Activated naive CD8-positive, alpha-beta T cell treated with anti-CD3 and anti-CD28 coated beads, Interleukin-2, amount 10 ng/mL, durations not matched to agents 7 days and 5 days (primary cell): ENCODE measurements at regions not wholly inside any gene's neighbourhood (a gene's known extent, or its start where the extent isn't known, plus 50 kb on each side); places are given as distances from the start of the nearest gene placed in this dataset.

ENCODE experiments used
- ATAC-seq: fragments of 150-1000 bp; cut with Tn5 transposase; one replicate; pipeline ENCODE4 v1.10.0; 2021; ENCODE audit warnings: low read depth, moderate library complexity
- POLR2A ChIA-PET: fragments of 350-600 bp; sonication (Branson Sonifier 250); formaldehyde crosslinking; loops from one replicate; lab custom pipeline; 2021; ENCODE audit warnings: antibody characterized with exemption; lab: Charles Lee
- DNase-seq: peaks from one replicate; pipeline ENCODE4 v3.0.0; 2021
- H3K27ac Mint-ChIP-seq: one replicate; pipeline ENCODE4 v1.8.0; 2022; ENCODE audit warnings: mild to moderate bottlenecking, mixed read lengths
- H3K27me3 Mint-ChIP-seq: one replicate; pipeline ENCODE4 v1.8.0; 2022; ENCODE audit warnings: mild to moderate bottlenecking, moderate library complexity, mixed read lengths
- H3K36me3 Mint-ChIP-seq: one replicate; pipeline ENCODE4 v1.8.0; 2021; ENCODE audit warnings: mild to moderate bottlenecking, mixed read lengths
- H3K4me1 Mint-ChIP-seq: one replicate; pipeline ENCODE4 v1.8.0; 2021; ENCODE audit warnings: mixed read lengths
- H3K4me3 Mint-ChIP-seq: one replicate; pipeline ENCODE4 v1.8.0; 2022; ENCODE audit warnings: mild to moderate bottlenecking, moderate library complexity, mixed read lengths
- H3K9me3 Mint-ChIP-seq: one replicate; pipeline ENCODE4 v1.8.0; 2021; ENCODE audit warnings: mixed read lengths

- ATAC-seq (no peak), DNase-seq (no peak)
- H3K36me3 Mint-ChIP-seq, result no peaks in the 10 kb centered on the region
- POLR2A ChIA-PET, result no interaction called here
- H3K4me1 Mint-ChIP-seq, result no peaks in the 10 kb centered on the region
- no peaks in the 10 kb centered on the region for H3K27me3 Mint-ChIP-seq
- no peak overlapping the region for H3K4me3 Mint-ChIP-seq
- H3K9me3 Mint-ChIP-seq, result peaks cover 1% of the 10 kb centered on the region
- no peak overlapping the region for H3K27ac Mint-ChIP-seq
Observed at GRCh38 chr4:126213996-126214395, 899.2 kb downstream of the FAT4 start.

- DNase-seq (no peak), ATAC-seq (no peak)
- no peaks in the 10 kb centered on the region for H3K36me3 Mint-ChIP-seq
- POLR2A ChIA-PET, result no interaction called here
- no peaks in the 10 kb centered on the region for H3K27me3 Mint-ChIP-seq
- H3K4me3 Mint-ChIP-seq, result no peak overlapping the region
- peaks cover 1% of the 10 kb centered on the region for H3K9me3 Mint-ChIP-seq
- no peak overlapping the region for H3K27ac Mint-ChIP-seq
- no peaks in the 10 kb centered on the region for H3K4me1 Mint-ChIP-seq
Observed at GRCh38 chr4:126215759-126216158, 901.0 kb downstream of the FAT4 start.

GRCh38 chr4:126216611-126217010 is 901.9 kb downstream of the FAT4 start:
- no peaks in the 10 kb centered on the region for H3K4me1 Mint-ChIP-seq
- H3K27ac Mint-ChIP-seq, result no peak overlapping the region
- H3K36me3 Mint-ChIP-seq, result no peaks in the 10 kb centered on the region
- POLR2A ChIA-PET, result no interaction called here
- H3K4me3 Mint-ChIP-seq, result no peak overlapping the region
- H3K27me3 Mint-ChIP-seq, result no peaks in the 10 kb centered on the region
- ATAC-seq (no peak), DNase-seq (no peak)
- H3K9me3 Mint-ChIP-seq, result peaks cover 1% of the 10 kb centered on the region

GRCh38 chr4:126221282-126221681 is 906.5 kb downstream of the FAT4 start:
- Mint-ChIP-seq H3K27me3 (no peaks in the 10 kb centered on the region), H3K36me3 (no peaks in the 10 kb centered on the region), H3K9me3 (peaks cover 1% of the 10 kb centered on the region), H3K4me1 (no peaks in the 10 kb centered on the region), H3K27ac (no peak overlapping the region), H3K4me3 (no peak overlapping the region)
- POLR2A ChIA-PET, result no interaction called here
- ATAC-seq (no peak), DNase-seq (no peak)

- no peaks in the 10 kb centered on the region for H3K27me3 Mint-ChIP-seq
- H3K4me3 Mint-ChIP-seq, result no peak overlapping the region
- no peak for ATAC-seq
- DNase-seq, result no peak
- H3K9me3 Mint-ChIP-seq, result peaks cover 1% of the 10 kb centered on the region
- no peaks in the 10 kb centered on the region for H3K4me1 Mint-ChIP-seq
- H3K27ac Mint-ChIP-seq, result no peak overlapping the region
- no peaks in the 10 kb centered on the region for H3K36me3 Mint-ChIP-seq
- POLR2A ChIA-PET, result no interaction called here
Observed at GRCh38 chr4:126221717-126222340, 907.1 kb downstream of the FAT4 start.

GRCh38 chr4:126223784-126224407 is 909.1 kb downstream of the FAT4 start:
- Mint-ChIP-seq H3K4me3 (no peak overlapping the region), H3K27me3 (no peaks in the 10 kb centered on the region), H3K9me3 (no peaks in the 10 kb centered on the region), H3K4me1 (no peaks in the 10 kb centered on the region), H3K36me3 (no peaks in the 10 kb centered on the region), H3K27ac (no peak overlapping the region)
- ATAC-seq, result no peak
- DNase-seq, result no peak
- POLR2A ChIA-PET, result no interaction called here

GRCh38 chr4:126227428-126227827 is 912.7 kb downstream of the FAT4 start:
- DNase-seq, result no peak
- H3K27me3 Mint-ChIP-seq, result no peaks in the 10 kb centered on the region
- no peak overlapping the region for H3K27ac Mint-ChIP-seq
- POLR2A ChIA-PET, result no interaction called here
- peaks cover 1% of the 10 kb centered on the region for H3K9me3 Mint-ChIP-seq
- no peak for ATAC-seq
- H3K4me3 Mint-ChIP-seq, result no peak overlapping the region
- H3K36me3 Mint-ChIP-seq, result no peaks in the 10 kb centered on the region
- no peaks in the 10 kb centered on the region for H3K4me1 Mint-ChIP-seq

GRCh38 chr4:126230269-126230668 is 915.5 kb downstream of the FAT4 start:
- ATAC-seq, result no peak
- no peak overlapping the region for H3K4me3 Mint-ChIP-seq
- POLR2A ChIA-PET, result no interaction called here

GRCh38 chr4:126233483-126233882 is 918.7 kb downstream of the FAT4 start:
- POLR2A ChIA-PET, result no interaction called here
- no peak for ATAC-seq
- H3K27ac Mint-ChIP-seq, result no peak overlapping the region
- H3K4me3 Mint-ChIP-seq, result no peak overlapping the region
- H3K9me3 Mint-ChIP-seq, result peaks cover 4% of the 10 kb centered on the region
- H3K27me3 Mint-ChIP-seq, result no peaks in the 10 kb centered on the region
- no peak for DNase-seq
- H3K36me3 Mint-ChIP-seq, result no peaks in the 10 kb centered on the region
- no peaks in the 10 kb centered on the region for H3K4me1 Mint-ChIP-seq

More at GRCh38 chr4:126230269-126230668, 915.5 kb downstream of the FAT4 start:
- no peaks in the 10 kb centered on the region for H3K27me3 Mint-ChIP-seq
- no peak for DNase-seq
- no peaks in the 10 kb centered on the region for H3K36me3 Mint-ChIP-seq
- H3K9me3 Mint-ChIP-seq, result peaks cover 1% of the 10 kb centered on the region
- no peak overlapping the region for H3K27ac Mint-ChIP-seq
- H3K4me1 Mint-ChIP-seq, result no peaks in the 10 kb centered on the region

- Mint-ChIP-seq H3K36me3 (no peaks in the 10 kb centered on the region), H3K4me3 (no peak overlapping the region), H3K9me3 (peaks cover 8% of the 10 kb centered on the region), H3K4me1 (no peaks in the 10 kb centered on the region), H3K27me3 (no peaks in the 10 kb centered on the region), H3K27ac (no peak overlapping the region)
- POLR2A ChIA-PET, result no interaction called here
- DNase-seq, result no peak
- ATAC-seq, result no peak
Observed at GRCh38 chr4:126238013-126238412, 923.3 kb downstream of the FAT4 start.

- POLR2A ChIA-PET, result no interaction called here
- ATAC-seq, result no peak
Observed at GRCh38 chr4:126241634-126242033, 926.9 kb downstream of the FAT4 start.

GRCh38 chr4:126242679-126243390 is 928.1 kb downstream of the FAT4 start:
- DNase-seq (no peak), ATAC-seq (no peak)
- Mint-ChIP-seq H3K4me3 (no peak overlapping the region), H3K27ac (no peak overlapping the region), H3K4me1 (no peaks in the 10 kb centered on the region), H3K27me3 (no peaks in the 10 kb centered on the region), H3K9me3 (peaks cover 7% of the 10 kb centered on the region), H3K36me3 (no peaks in the 10 kb centered on the region)
- POLR2A ChIA-PET, result no interaction called here

More at GRCh38 chr4:126241634-126242033, 926.9 kb downstream of the FAT4 start:
- Mint-ChIP-seq H3K36me3 (no peaks in the 10 kb centered on the region), H3K9me3 (peaks cover 7% of the 10 kb centered on the region), H3K4me1 (no peaks in the 10 kb centered on the region), H3K4me3 (no peak overlapping the region), H3K27me3 (no peaks in the 10 kb centered on the region), H3K27ac (no peak overlapping the region)
- DNase-seq, result no peak

GRCh38 chr4:126247409-126247808 is 932.7 kb downstream of the FAT4 start:
- H3K4me3 Mint-ChIP-seq, result no peak overlapping the region
- no peaks in the 10 kb centered on the region for H3K27me3 Mint-ChIP-seq
- H3K27ac Mint-ChIP-seq, result no peak overlapping the region

GRCh38 chr4:126250006-126250405 is 935.3 kb downstream of the FAT4 start:
- DNase-seq, result no peak
- Mint-ChIP-seq H3K4me1 (no peaks in the 10 kb centered on the region), H3K27me3 (no peaks in the 10 kb centered on the region), H3K4me3 (no peak overlapping the region), H3K9me3 (peaks cover 1% of the 10 kb centered on the region), H3K36me3 (no peaks in the 10 kb centered on the region), H3K27ac (no peak overlapping the region)
- no peak for ATAC-seq
- POLR2A ChIA-PET, result no interaction called here

More at GRCh38 chr4:126247409-126247808, 932.7 kb downstream of the FAT4 start:
- POLR2A ChIA-PET, result no interaction called here
- no peak for ATAC-seq
- H3K36me3 Mint-ChIP-seq, result no peaks in the 10 kb centered on the region
- no peaks in the 10 kb centered on the region for H3K4me1 Mint-ChIP-seq
- DNase-seq, result no peak
- H3K9me3 Mint-ChIP-seq, result peaks cover 5% of the 10 kb centered on the region
